H1 (cell line): ENCODE measurements at regions not wholly inside any gene's neighbourhood (a gene's known extent, or its start where the extent isn't known, plus 50 kb on each side); places are given as distances from the start of the nearest gene placed in this dataset.

ENCODE experiments used
- CTCF ChIA-PET: fragments of 300-600 bp; sonication (Branson Sonifier 250); formaldehyde crosslinking; loops from one replicate; lab custom pipeline; 2021; ENCODE audit not compliant: partially characterized antibody; lab: Charles Lee
- POLR2A ChIA-PET: fragments of 300-600 bp; sonication (Branson Sonifier 250); formaldehyde crosslinking; loops from one replicate; lab custom pipeline; 2021; ENCODE audit warnings: inconsistent platforms; ENCODE audit not compliant: partially characterized antibody; lab: Charles Lee
- DNase-seq, 2 experiments: peaks; one replicate each; pipeline versions ENCODE4 v3.0.0 to v3.0.0-alpha.2; 2010 to 2022; ENCODE audit warnings: low spot score in 2 of 2, low read depth in 1 of 2, mixed read lengths in 1 of 2
- FAIRE-seq: peaks from 2 replicates; lab custom pipeline; 2011; peaks lifted over from hg19 to GRCh38; lab: Jason Lieb, UNC
- H2AFZ ChIP-seq: 2 replicates; pipeline ENCODE4 v1.8.1; 2012; ENCODE audit warnings: low read length, inconsistent platforms
- H2AK5ac ChIP-seq: 2 replicates; pipeline ENCODE4 v1.6.1; 2013; ENCODE audit warnings: low read depth, low read length
- H2BK120ac ChIP-seq: replicated peaks from 2 replicates; pipeline ENCODE3; 2013; ENCODE audit warnings: low read depth, low read length, inconsistent platforms
- H2BK12ac ChIP-seq: 2 replicates; pipeline ENCODE4 v1.6.1; 2013; ENCODE audit warnings: low read depth, low read length
- H2BK15ac ChIP-seq: 2 replicates; pipeline ENCODE4 v1.6.1; 2013; ENCODE audit warnings: low read length
- H2BK20ac ChIP-seq: 2 replicates; pipeline ENCODE4 v1.6.1; 2013; ENCODE audit warnings: low read length
- H2BK5ac ChIP-seq: 2 replicates; pipeline ENCODE4 v1.6.1; 2013; ENCODE audit warnings: low read depth, low read length
- H3K14ac ChIP-seq: 2 replicates; pipeline ENCODE4 v1.6.1; 2013; ENCODE audit warnings: inconsistent platforms; ENCODE audit not compliant: insufficient read length
- H3K18ac ChIP-seq: 2 replicates; pipeline ENCODE4 v1.6.1; 2013; ENCODE audit warnings: low read length; ENCODE audit errors: extremely low read depth
- H3K23ac ChIP-seq: 2 replicates; pipeline ENCODE4 v1.6.1; 2013; ENCODE audit warnings: inconsistent platforms; ENCODE audit not compliant: insufficient read length
- H3K23me2 ChIP-seq: 2 replicates; pipeline ENCODE4 v1.6.1; 2013; ENCODE audit warnings: low read depth, low read length
- H3K27ac ChIP-seq: 2 replicates; pipeline ENCODE4 v1.6.1; 2011; ENCODE audit warnings: low read depth, low read length, inconsistent platforms
- H3K27me3 ChIP-seq, 4 experiments: replicated peaks in 1 of 4; 1 replicate in 1 of 4; 2 replicates in 3 of 4; pipeline versions ENCODE4 v1.6.1 to v1.8.1; 2011 to 2013; ENCODE audit warnings: low read length in 3 of 4, mild to moderate bottlenecking in 3 of 4, inconsistent platforms in 2 of 4, mixed read lengths in 2 of 4, moderate library complexity in 1 of 4; ENCODE audit not compliant: control insufficient read depth in 3 of 4, insufficient read depth in 3 of 4; ENCODE audit errors: extremely low read depth in 1 of 4
- H3K36me3 ChIP-seq, 4 experiments: 2 replicates each; pipeline versions ENCODE4 v1.6.1 to v1.8.1; 2011 to 2013; ENCODE audit warnings: mild to moderate bottlenecking in 4 of 4, low read length in 3 of 4, moderate library complexity in 2 of 4, control low read depth in 1 of 4, inconsistent platforms in 1 of 4; ENCODE audit not compliant: insufficient read depth in 4 of 4, control insufficient read depth in 2 of 4
- H3K4ac ChIP-seq: replicated peaks from 2 replicates; pipeline ENCODE3; 2013; ENCODE audit warnings: low read length, low read depth, mixed read lengths, inconsistent platforms; ENCODE audit not compliant: insufficient read length
- H3K4me1 ChIP-seq, 4 experiments: replicated peaks in 1 of 4; 1 replicate in 1 of 4; 2 replicates in 3 of 4; pipeline versions ENCODE4 v1.6.1 to v1.8.1; 2011 to 2013; ENCODE audit warnings: low read length in 3 of 4, inconsistent platforms in 2 of 4, mixed read lengths in 1 of 4; ENCODE audit not compliant: insufficient read depth in 4 of 4, control insufficient read depth in 3 of 4
- H3K4me2 ChIP-seq, 2 experiments: 2 replicates each; pipeline versions ENCODE4 v1.6.1 to v1.8.1; 2011 to 2013; ENCODE audit warnings: low read depth in 2 of 2, low read length in 2 of 2, control low read depth in 1 of 2, inconsistent platforms in 1 of 2, mild to moderate bottlenecking in 1 of 2; ENCODE audit not compliant: insufficient read depth in 1 of 2
- H3K4me3 ChIP-seq, 4 experiments: fragments of 200-600, 300-600 bp in 1 of 4; sonication (generic), shearing (Covaris generic), sonication (Bioruptor Twin) in 1 of 4; 2 replicates each; pipeline versions ENCODE4 v1.5.1 to v1.8.1; 2011 to 2016; ENCODE audit warnings: low read length in 4 of 4, low read depth in 3 of 4, control low read depth in 2 of 4, inconsistent platforms in 2 of 4, mild to moderate bottlenecking in 2 of 4, mixed read lengths in 1 of 4, moderate library complexity in 1 of 4; ENCODE audit not compliant: insufficient read depth in 2 of 4; ENCODE audit errors: extremely low read depth in 1 of 4
- H3K56ac ChIP-seq: replicated peaks from 2 replicates; pipeline ENCODE3; 2013; ENCODE audit warnings: low read depth, mild to moderate bottlenecking, mixed read lengths, low read length, inconsistent platforms; ENCODE audit not compliant: insufficient read length
- H3K79me1 ChIP-seq: 2 replicates; pipeline ENCODE4 v1.6.1; 2013; ENCODE audit warnings: low read depth, low read length, control low read depth
- H3K79me2 ChIP-seq, 2 experiments: 2 replicates each; pipeline versions ENCODE4 v1.6.1 to v1.8.1; 2012 to 2013; ENCODE audit warnings: low read length in 2 of 2, mild to moderate bottlenecking in 2 of 2, inconsistent platforms in 1 of 2; ENCODE audit not compliant: insufficient read depth in 2 of 2, control insufficient read depth in 1 of 2
- H3K9ac ChIP-seq, 4 experiments: replicated peaks in 1 of 4; 1 replicate in 1 of 4; 2 replicates in 3 of 4; pipeline versions ENCODE4 v1.6.1 to v1.8.1; 2011 to 2013; ENCODE audit warnings: low read depth in 3 of 4, low read length in 3 of 4, control low read depth in 2 of 4, mild to moderate bottlenecking in 2 of 4, moderate library complexity in 2 of 4, inconsistent platforms in 1 of 4; ENCODE audit errors: extremely low read depth in 1 of 4
- H3K9me3 ChIP-seq, 2 experiments: 2 replicates each; pipeline versions ENCODE4 v1.6.1 to v1.8.1; 2012 to 2013; ENCODE audit warnings: mild to moderate bottlenecking in 2 of 2, moderate library complexity in 2 of 2, control low read depth in 1 of 2, inconsistent platforms in 1 of 2, low read depth in 1 of 2, low read length in 1 of 2, mixed read lengths in 1 of 2; ENCODE audit not compliant: insufficient read depth in 2 of 2
- H4K20me1 ChIP-seq, 2 experiments: replicated peaks in 1 of 2; 2 replicates each; pipeline versions ENCODE3 to v1.8.1; 2011 to 2013; ENCODE audit warnings: inconsistent platforms in 2 of 2, low read length in 2 of 2, mild to moderate bottlenecking in 1 of 2; ENCODE audit not compliant: insufficient read depth in 2 of 2, control insufficient read depth in 1 of 2
- H4K5ac ChIP-seq: 2 replicates; pipeline ENCODE4 v1.6.1; 2013; ENCODE audit warnings: low read length, low read depth, mixed read lengths, inconsistent platforms; ENCODE audit not compliant: insufficient read length
- H4K8ac ChIP-seq: 2 replicates; pipeline ENCODE4 v1.8.0; 2013; ENCODE audit warnings: mild to moderate bottlenecking, moderate library complexity, low read length, inconsistent platforms; ENCODE audit not compliant: insufficient read depth; ENCODE audit errors: extremely low read depth
- H4K91ac ChIP-seq: replicated peaks from 2 replicates; pipeline ENCODE3; 2013; ENCODE audit warnings: low read length, mixed read lengths, inconsistent platforms; ENCODE audit not compliant: insufficient read length
- BACH1 ChIP-seq: IDR thresholded peaks from 2 replicates; pipeline ENCODE4 v1.6.1; 2012; ENCODE audit warnings: low read length, improper control_type of control experiment
- CBX5 ChIP-seq: fragments of 300-800, 300-1000 bp; sonication (generic); IDR thresholded peaks from 2 replicates; pipeline ENCODE4 v1.7.1; 2016; ENCODE audit warnings: antibody characterized with exemption, low read length, low read depth
- CBX8 ChIP-seq: fragments of 300-800, 300-1000 bp; sonication (generic); IDR thresholded peaks from 2 replicates; pipeline ENCODE4 v1.7.1; 2016; ENCODE audit warnings: low read depth, low read length, borderline replicate concordance
- CHD1 ChIP-seq: IDR thresholded peaks from 2 replicates; pipeline ENCODE4 v1.6.1; 2012; ENCODE audit warnings: low read depth, low read length, improper control_type of control experiment
- CREB1 ChIP-seq: IDR thresholded peaks from 2 replicates; pipeline ENCODE4 v1.6.1; 2012; ENCODE audit warnings: inconsistent platforms
- EP300 ChIP-seq, 2 experiments: IDR thresholded peaks; 1 replicate in 1 of 2; 2 replicates in 1 of 2; pipeline ENCODE4 v1.6.1; 2011 to 2012; ENCODE audit warnings: low read depth in 2 of 2, low read length in 2 of 2, mild to moderate bottlenecking in 2 of 2, borderline replicate concordance in 1 of 2, inconsistent platforms in 1 of 2, moderate library complexity in 1 of 2
- PHF8 ChIP-seq: fragments of 200-600 bp; sonication (generic); conservative IDR thresholded peaks from 2 replicates; pipeline ENCODE4 v1.7.1; 2012; ENCODE audit warnings: low read depth, mild to moderate bottlenecking, inconsistent platforms, low read length, moderate library complexity
- POLR2A ChIP-seq, 2 experiments: IDR thresholded peaks; 1 replicate in 1 of 2; 2 replicates in 1 of 2; pipeline ENCODE4 v1.6.1; 2011; ENCODE audit warnings: low read depth in 2 of 2, low read length in 2 of 2, mild to moderate bottlenecking in 2 of 2; ENCODE audit errors: control extremely low read depth in 1 of 2
- POLR2AphosphoS5 ChIP-seq: IDR thresholded peaks from 2 replicates; pipeline ENCODE4 v1.6.1; 2011; ENCODE audit warnings: low read depth, low read length
- RNF2 ChIP-seq: fragments of 200-900, 300-1000 bp; sonication (generic); IDR thresholded peaks from 2 replicates; pipeline ENCODE4 v1.7.1; 2016; ENCODE audit warnings: borderline replicate concordance, low read depth, mild to moderate bottlenecking, antibody characterized with exemption, low read length; ENCODE audit not compliant: poor library complexity, severe bottlenecking; ENCODE audit errors: missing control alignments
- TAF7 ChIP-seq: optimal IDR thresholded peaks from 2 replicates; pipeline ENCODE3; 2011; ENCODE audit warnings: low read depth, mild to moderate bottlenecking, inconsistent platforms, low read length, moderate library complexity, borderline replicate concordance
- TBP ChIP-seq: IDR thresholded peaks from 2 replicates; pipeline ENCODE4 v1.6.1; 2011; ENCODE audit warnings: low read depth, low read length, improper control_type of control experiment
- whole genome bisulfite sequencing, 2 experiments: shearing (Covaris generic) in 1 of 2; methylation state at CpG; one replicate each; pipeline versions ENCODE4 v1.1.6 to v1.1.7; 2013 to 2015; ENCODE audit warnings: low lambda C conversion rate in 2 of 2, mixed read lengths in 2 of 2, inconsistent platforms in 1 of 2, low coverage in 1 of 2, missing lambda C conversion rate in 1 of 2; ENCODE audit not compliant: insufficient replicate concordance in 2 of 2, insufficient coverage in 1 of 2, insufficient read length in 1 of 2; ENCODE audit errors: extremely low coverage in 1 of 2, missing lambda C conversion rate in 1 of 2; 5-methylcytosine and 5-hydroxymethylcytosine counted together
- TF ChIP-seq, protein P1 (sequence below): IDR thresholded peaks from 2 replicates; pipeline ENCODE4 v1.6.1; 2011; ENCODE audit warnings: low read depth, mild to moderate bottlenecking, low read length; ENCODE audit not compliant: insufficient read depth
- TF ChIP-seq, protein P2 (sequence below): IDR thresholded peaks from 2 replicates; pipeline ENCODE4 v1.6.1; 2011; ENCODE audit warnings: low read length, improper control_type of control experiment

DNA sequence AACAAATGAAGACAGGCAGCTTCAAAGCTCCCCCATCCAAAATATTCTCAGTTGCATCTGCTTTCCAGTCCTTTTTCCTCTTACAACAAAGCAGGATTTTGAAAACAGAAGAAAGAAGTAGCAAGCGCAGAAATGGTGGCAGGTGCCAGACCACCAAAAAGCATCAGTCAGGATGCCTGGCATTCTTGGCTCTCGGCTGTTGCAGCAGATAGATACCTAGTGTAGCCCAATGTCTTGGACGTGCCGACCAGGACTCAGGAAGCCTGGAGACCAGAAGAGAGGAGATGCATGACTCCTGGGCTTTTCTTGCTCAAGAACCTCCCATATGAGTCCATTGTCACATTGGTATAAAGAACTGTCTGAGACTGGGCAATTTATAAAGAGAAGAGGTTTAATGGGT, 115.2 kb downstream of the RAB18 start:
- H2BK5ac ChIP-seq: no peak overlapping the region
- H3K4me3 ChIP-seq: no peak overlapping the region
- H3K79me1 ChIP-seq: no peaks in the 10 kb centered on the region
- no peak overlapping the region for H3K18ac ChIP-seq
- H4K91ac ChIP-seq: no peak overlapping the region
- no peak overlapping the region for H2AK5ac ChIP-seq
- H3K27me3 ChIP-seq: no peaks in the 10 kb centered on the region
- CTCF ChIA-PET: interaction anchor here (0.6 kb wide), 1 partner anchor 378 kb away, joined by 3 read pairs; no protein-coding TSS in a partner anchor
- H3K27ac ChIP-seq: no peak overlapping the region
- no peak overlapping the region for H3K4me2 ChIP-seq
- H2BK120ac ChIP-seq: no peak overlapping the region
- H3K36me3 ChIP-seq: no peaks in the 10 kb centered on the region
- H3K23ac ChIP-seq: no peak overlapping the region
- no peaks in the 10 kb centered on the region for H3K23me2 ChIP-seq
- peaks cover 0 to 9% (median 1%) of the 10 kb centered on the region in 4 experiments; a peak in 2 of 7 replicates for H3K4me1 ChIP-seq
- H4K8ac ChIP-seq: no peak overlapping the region
- 93% methylated on average over 4 of the region's 4 CpGs; no CpG with 5 or more reads in 1 of the 2 experiments for WGBS, 2 experiments
- H3K14ac ChIP-seq: no peak overlapping the region
- DNase-seq (no peak), FAIRE-seq (no peak)
- H3K4ac ChIP-seq: no peak overlapping the region
- no peaks in the 10 kb centered on the region for H4K20me1 ChIP-seq
- no peak overlapping the region for H2BK12ac ChIP-seq
- no peak overlapping the region for H2AFZ ChIP-seq
- no peak overlapping the region for H2BK20ac ChIP-seq
- POLR2A ChIA-PET: no interaction called here
- H3K79me2 ChIP-seq: no peaks in the 10 kb centered on the region
- H3K56ac ChIP-seq: no peak overlapping the region
- H3K9me3 ChIP-seq: no peaks in the 10 kb centered on the region
- H4K5ac ChIP-seq: no peak overlapping the region
- no peak overlapping the region for H2BK15ac ChIP-seq
- H3K9ac ChIP-seq: no peak overlapping the region
- TF ChIP-seq EP300 (IDR thresholded peaks at IDR 0.05; ENCODE audit: borderline replicate concordance in 1 of 2, low read depth in 2 of 2, low read length in 2 of 2) (no peak), CBX8 (no peak), PHF8 (no peak), CHD1 (no peak), CREB1 (no peak), CBX5 (no peak), BACH1 (no peak), TAF7 (no peak), POLR2AphosphoS5 (no peak), TBP (no peak), RNF2 (no peak), POLR2A (IDR thresholded peaks at IDR 0.05; ENCODE audit: control extremely low read depth in 1 of 2, low read depth in 2 of 2, low read length in 2 of 2) (no peak)
- TF ChIP-seq, protein P1, sequence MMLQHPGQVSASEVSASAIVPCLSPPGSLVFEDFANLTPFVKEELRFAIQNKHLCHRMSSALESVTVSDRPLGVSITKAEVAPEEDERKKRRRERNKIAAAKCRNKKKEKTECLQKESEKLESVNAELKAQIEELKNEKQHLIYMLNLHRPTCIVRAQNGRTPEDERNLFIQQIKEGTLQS: no peak
- TF ChIP-seq, protein P2, sequence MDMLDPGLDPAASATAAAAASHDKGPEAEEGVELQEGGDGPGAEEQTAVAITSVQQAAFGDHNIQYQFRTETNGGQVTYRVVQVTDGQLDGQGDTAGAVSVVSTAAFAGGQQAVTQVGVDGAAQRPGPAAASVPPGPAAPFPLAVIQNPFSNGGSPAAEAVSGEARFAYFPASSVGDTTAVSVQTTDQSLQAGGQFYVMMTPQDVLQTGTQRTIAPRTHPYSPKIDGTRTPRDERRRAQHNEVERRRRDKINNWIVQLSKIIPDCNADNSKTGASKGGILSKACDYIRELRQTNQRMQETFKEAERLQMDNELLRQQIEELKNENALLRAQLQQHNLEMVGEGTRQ: no peak
